ENCODE measurements at regions not wholly inside any gene's neighbourhood (a gene's known extent, or its start where the extent isn't known, plus 50 kb on each side); places are given as distances from the start of the nearest gene placed in this dataset.

DNA sequence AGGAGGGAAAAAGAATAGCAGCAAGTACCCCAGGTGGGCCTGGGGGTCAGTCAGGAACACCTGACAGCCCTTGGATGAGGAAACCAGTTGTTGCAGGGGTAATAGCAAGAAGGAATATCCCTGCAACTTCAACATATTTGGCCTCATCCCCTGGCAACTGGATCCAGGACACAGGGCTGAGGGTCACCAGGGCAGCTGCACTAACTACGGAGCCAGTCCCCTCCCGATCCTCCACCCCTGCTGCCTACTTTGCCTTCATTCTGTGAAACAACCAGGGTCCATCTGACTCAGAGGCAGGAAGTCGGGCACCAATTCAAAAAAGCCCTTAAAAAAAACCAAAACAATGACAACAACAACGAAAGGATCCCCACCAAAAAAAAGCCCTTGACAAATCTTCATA lies 52.9 kb downstream of the FRMPD3 start:
- DNase-seq (ENCODE audit: low spot score) (no peak), FAIRE-seq (no peak)

- DNase-seq (ENCODE audit: low spot score), result no peak
- no peak for FAIRE-seq
These were observed 54.6 kb downstream of the FRMPD3 start for GRCh38 chrX:107504006-107504405.

DNA sequence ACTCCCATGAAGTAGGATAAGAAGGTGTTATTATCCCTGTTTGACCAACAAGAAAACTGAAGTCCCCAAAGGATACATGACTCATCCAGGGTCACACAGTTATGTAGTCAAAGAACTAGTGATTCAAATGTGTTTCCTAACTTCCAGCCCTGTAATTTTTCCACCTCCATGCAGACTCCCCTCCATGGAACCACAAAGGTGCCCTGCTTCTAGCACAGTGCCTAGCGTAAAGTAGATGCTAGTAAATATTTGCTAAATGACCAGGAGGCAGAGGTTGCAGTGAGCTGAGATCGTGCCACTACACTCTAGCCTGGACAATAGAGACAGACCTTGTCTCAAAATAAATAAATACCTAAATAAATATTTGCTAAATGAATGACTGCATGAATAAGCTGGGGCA lies 55.8 kb downstream of the FRMPD3 start:
- DNase-seq (ENCODE audit: low spot score) (no peak), FAIRE-seq (no peak)

DNA sequence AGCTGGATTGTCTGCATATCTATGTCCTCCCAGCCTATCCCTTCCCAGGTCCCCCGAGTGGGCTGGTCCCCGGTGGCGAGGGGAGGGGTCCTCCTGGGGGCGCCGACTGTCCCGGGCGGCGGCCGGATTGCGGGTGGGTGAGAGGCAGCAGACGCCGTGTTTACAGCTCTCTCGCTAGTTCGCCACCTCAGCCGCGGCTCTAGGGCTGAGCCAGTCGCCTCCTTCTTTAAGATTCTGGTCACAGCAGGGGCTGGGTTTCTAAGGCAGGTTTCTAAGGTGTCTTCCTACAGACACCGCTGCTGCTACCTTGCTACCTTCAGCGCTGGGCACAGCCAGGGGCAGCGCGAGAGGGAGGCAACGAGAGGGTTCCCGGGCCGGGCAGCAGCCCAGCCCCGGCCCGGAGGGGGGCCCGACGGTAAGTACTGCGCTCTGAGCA lies 57.2 kb downstream of the FRMPD3 start:
- DNase-seq (ENCODE audit: low spot score), result no peak
- no peak for FAIRE-seq

- no peak for DNase-seq (ENCODE audit: low spot score)
- no peak for FAIRE-seq
These were observed 57.8 kb downstream of the FRMPD3 start for GRCh38 chrX:107507093-107507743.

DNA sequence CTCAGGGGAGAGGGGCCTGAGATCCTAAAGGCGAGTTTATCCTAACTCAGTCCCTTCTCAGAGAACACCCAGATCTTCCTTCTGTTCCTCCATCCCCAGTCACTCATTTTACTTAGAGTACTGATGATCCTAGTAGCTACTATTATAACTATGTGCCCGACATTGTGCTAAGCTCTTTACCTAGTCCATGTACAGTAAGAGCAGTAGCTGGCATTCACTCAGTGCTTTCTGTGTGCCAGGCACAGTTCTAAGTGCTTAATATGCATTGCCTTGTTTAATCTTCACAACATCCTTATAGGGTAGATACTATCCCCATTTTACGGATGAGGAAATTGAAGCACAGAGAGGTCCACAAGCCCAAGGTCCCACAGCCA lies 58.3 kb downstream of the FRMPD3 start:
- DNase-seq (ENCODE audit: low spot score) (no peak), FAIRE-seq (no peak)

DNA sequence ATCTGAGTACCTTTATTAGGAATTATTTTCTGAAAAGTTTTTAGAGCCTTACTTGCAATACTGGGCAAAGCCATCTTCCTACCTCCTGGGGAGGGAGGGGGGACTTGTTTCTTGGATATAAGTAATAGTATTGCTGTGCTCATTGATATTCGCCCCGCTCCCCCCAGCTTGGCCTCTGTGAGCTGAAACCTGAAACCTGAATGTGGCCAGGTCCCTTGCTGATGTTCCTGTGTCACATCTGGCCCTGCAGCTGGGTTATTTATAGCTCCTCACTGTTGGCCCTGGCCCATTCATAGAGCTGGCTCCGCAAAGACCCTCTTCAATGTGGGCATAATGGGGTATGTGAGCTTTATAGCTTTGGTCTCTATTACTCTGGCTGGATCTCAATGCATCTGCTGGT lies 59.5 kb downstream of the FRMPD3 start:
- DNase-seq (ENCODE audit: low spot score) (no peak), FAIRE-seq (no peak)

DNA sequence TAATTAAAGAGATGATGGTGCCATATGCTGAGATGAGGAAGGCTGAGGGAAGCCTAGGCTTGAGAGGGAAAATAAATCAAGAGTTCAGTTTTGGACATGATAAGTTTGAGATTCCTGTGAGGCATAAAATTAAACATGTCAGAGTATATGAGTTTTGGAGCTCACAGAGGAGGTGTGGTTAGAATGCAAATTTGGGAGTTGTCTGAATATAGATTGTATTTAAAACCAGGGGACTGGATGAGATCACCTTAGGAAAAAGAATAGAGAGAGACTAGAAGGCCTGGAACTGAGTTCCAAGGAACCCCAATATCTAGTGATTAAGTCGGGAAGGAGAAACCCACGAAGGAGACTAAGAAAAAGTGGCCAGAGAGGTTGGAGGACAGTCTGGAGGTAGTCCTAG lies 65.5 kb downstream of the FRMPD3 start:
- no peak for DNase-seq (ENCODE audit: low spot score)
- no peak for FAIRE-seq

GRCh38 chrX:107521877-107522586 lies 72.6 kb downstream of the FRMPD3 start:
- DNase-seq (ENCODE audit: low spot score) (no peak), FAIRE-seq (no peak)

- no peak for DNase-seq (ENCODE audit: low spot score)
- no peak for FAIRE-seq
These were observed 73.4 kb downstream of the FRMPD3 start for GRCh38 chrX:107522901-107523300.

DNA sequence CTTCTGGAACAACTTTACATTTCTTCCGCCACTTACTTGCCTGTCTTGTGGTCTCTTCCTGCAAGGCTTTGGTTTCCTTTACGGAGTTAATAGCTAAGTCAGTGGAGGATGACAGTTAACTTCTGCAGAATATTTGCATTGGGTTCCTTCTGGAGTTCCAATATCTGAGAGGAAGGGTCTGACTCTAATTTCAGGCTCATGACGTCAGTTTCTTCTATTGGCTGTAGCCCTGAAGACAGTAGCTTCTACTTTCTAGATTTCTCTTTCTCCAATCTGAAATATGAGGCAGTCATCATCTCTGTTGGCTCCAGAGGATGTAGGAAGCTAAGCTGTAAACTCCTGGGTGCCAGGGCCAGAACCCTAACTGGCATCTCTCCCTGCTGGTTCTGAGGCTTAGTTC lies 76.7 kb downstream of the FRMPD3 start:
- no peak for FAIRE-seq

GRCh38 chrX:107530141-107530540 lies 80.7 kb downstream of the FRMPD3 start:
- DNase-seq (ENCODE audit: low spot score), result no peak
- no peak for FAIRE-seq

More for the DNA sequence above, 76.7 kb downstream of the FRMPD3 start:
- no peak for DNase-seq (ENCODE audit: low spot score)

- no peak for DNase-seq (ENCODE audit: low spot score)
- no peak for FAIRE-seq
These were observed 88.4 kb downstream of the FRMPD3 start for GRCh38 chrX:107537815-107538214.

DNA sequence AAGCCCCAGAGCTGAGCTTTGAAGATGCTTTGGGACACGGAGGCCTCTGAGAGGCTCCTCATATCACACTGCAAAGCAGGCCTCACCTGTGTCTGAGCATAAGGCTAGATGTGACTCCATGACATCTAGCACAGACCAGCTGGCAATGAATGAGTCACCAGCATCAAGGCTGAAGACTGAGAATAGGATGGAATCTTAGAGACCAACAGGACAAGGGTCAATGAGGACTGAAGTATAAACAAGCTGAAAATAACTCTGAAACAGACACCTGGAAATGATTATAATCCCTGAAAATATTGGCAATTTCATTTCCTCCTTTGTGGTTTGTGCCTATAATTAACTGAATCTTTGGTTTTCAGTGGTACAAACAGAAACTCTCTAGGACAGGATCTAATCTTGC lies 87.1 kb upstream of the PRPS1 start:
- no peak for DNase-seq (ENCODE audit: low spot score)
- no peak for FAIRE-seq

DNA sequence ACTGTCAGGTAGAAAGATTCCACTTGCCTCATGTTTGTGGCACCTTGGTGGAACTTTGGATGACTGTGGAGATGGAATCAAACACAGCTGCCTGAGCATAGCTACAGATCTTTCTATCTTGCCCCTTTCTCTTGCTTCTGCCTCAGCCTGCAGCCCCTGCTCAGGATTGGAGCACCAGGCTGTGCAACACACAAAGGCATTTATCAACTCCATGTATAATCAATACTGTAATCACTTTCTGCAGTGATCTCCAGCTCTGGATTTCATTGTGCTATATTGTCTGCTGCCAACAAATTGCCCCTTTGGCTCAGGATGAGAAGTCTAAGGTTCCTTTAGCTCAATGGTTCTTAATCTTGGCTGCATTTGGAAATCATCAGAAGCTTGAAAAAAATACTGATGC lies 86.3 kb upstream of the PRPS1 start:
- FAIRE-seq, result no peak

DNA sequence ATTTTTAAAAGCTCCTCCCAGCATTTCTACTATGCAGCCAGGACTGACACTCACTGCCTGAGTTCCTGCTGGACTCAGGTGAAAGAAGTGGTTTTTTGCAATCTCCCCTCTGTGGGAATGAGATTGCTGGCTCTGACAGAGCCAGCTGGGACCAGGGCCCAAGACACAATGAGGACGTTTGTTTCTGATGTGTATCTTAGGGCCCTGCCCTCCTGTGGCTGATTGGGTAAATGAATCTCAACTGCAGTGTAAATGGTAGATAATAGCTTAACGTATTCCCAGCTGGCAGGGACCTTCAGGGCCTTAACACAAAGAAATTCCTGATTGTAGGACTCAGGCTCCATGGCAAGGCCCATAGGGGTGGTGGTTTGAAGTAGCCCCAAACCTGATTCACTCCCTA lies 85.8 kb upstream of the PRPS1 start:
- FAIRE-seq (no peak), DNase-seq (ENCODE audit: low spot score) (no peak)

More for the DNA sequence above, 86.3 kb upstream of the PRPS1 start:
- no peak for DNase-seq (ENCODE audit: low spot score)

DNA sequence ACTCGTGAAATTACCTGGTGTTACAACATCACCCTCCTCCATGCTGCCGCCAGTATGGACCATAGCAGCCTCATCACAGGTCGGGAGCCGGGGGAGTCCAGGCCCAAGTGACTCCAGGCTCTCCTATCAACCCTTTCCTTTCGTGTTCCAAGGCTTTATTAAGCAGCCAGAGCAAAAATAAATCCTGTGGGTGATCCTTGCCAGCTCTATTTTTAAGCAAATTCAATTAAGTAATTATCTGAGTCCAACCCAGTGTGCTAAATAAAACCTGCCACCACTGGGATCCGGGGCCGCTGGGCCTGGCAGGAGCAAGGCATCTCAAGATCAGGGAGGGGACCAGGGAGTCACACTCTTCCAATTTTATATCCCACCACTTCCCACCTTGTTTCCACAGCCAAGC lies 80.7 kb upstream of the PRPS1 start:
- DNase-seq (ENCODE audit: low spot score), result no peak
- FAIRE-seq, result no peak

- FAIRE-seq (no peak), DNase-seq (ENCODE audit: low spot score) (no peak)
These were observed 79.5 kb upstream of the PRPS1 start for GRCh38 chrX:107548775-107549174.

DNA sequence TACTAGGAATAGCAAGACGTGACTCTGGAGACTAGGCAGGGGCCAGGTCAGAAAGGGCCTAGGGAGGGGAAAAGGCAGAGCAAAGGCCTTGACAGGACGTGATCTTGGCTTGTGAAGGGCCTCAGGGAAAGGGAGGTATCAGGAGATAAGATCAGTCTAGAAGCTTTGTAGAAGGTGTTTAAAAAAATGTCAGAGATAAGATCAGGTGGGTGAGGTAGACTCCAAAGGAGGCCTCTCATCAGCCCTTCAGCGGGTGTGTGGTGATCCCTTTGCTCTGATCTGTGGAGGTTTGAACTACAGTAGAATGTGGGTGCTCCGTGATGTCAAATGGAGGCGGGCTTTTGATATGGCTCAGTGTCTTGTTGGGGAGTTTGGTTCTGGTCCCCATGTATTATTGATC lies 78.8 kb upstream of the PRPS1 start:
- FAIRE-seq (no peak), DNase-seq (ENCODE audit: low spot score) (no peak)

DNA sequence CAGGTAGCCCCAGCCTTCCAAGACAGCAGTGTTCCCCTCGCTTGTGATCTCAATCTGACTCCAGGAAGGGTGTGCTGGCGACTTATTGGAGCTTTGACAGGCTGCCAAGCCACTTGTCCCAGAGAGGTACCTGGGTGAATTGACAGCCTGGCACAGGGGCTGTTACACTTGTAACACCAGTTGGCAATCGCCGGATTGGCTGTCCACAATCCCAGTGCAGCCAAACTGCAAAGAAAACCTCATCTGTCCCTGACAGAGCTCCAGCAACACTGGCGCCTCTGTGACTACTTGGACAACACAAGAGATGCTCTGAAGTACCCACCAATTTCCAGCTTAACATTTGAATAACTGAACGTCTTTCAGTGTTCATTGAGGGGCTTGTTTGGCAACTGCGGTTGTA lies 76.8 kb upstream of the PRPS1 start:
- FAIRE-seq (no peak), DNase-seq (ENCODE audit: low spot score) (no peak)

DNA sequence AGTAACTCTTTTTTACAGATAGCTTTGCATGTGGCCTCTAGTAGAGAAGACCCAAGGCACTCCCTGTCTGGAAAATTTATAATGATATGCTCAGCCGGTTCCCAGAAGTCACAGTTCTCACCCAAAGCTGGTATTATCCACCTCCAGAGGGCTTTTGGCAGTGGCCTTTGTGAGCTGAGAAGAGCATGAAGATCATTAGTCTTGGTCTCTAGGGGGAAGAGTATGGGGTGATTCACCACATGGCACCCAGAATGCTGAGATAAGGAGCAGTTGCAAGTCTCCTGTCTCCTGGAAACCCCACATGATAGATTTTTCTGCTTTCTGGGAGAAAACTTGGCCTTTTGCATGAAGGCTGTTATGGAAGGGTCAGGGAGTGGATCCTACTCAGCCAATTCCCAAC lies 75.4 kb upstream of the PRPS1 start:
- DNase-seq (ENCODE audit: low spot score), result no peak
- no peak for FAIRE-seq

DNA sequence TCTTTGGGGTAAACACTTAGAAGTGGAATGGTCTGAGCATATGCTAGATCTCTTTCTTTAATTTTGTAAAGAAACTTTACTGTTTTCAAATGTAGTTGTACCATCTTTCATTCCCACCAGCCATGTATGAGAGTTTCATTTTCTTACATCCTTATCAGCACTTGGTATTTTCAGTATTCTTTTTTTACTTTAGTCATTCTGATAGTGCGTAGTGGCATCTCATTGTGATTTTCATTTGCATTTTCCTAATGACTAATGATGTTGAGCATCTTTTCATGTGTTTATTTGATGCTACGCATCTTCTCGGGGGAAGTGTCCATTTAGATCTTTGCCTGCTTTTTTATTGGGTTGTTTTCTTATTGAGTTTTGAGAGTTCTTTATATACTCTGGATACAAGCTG lies 71.3 kb upstream of the PRPS1 start:
- FAIRE-seq (no peak), DNase-seq (ENCODE audit: low spot score) (no peak)

- DNase-seq (ENCODE audit: low spot score), result no peak
- no peak for FAIRE-seq
These were observed 68.8 kb upstream of the PRPS1 start for GRCh38 chrX:107559506-107559905.
